Heart right ventricle (tissue), 16 donors: ENCODE measurements at regions not wholly inside any gene's neighbourhood (a gene's known extent, or its start where the extent isn't known, plus 50 kb on each side); places are given as distances from the start of the nearest gene placed in this dataset.
"Not testable (repeated sequence)": the region's sequence is repeated elsewhere in the genome, so short reads cannot be mapped to it uniquely, and the experiment has no call there.

Experiments
- ATAC-seq, 8 donors: fragments of 200-7000 bp; cut with Tn5 transposase; one replicate each; pipeline ENCODE4 v1.9.1; 2020; ENCODE audit warnings: mild to moderate bottlenecking in 8 of 8, moderate library complexity in 8 of 8, moderate number of reproducible peaks in 1 of 8
- DNase-seq, 2 donors: peaks; one replicate each; pipeline ENCODE4 v3.0.0-alpha.2; 2020
- H3K27ac ChIP-seq, 10 donors: fragments of 200-600 bp; sonication (generic) in 2 of 10; one replicate each; pipeline versions ENCODE4 v1.5.0 to v1.8.0; 2020 to 2022; ENCODE audit warnings: mild to moderate bottlenecking in 3 of 10
- H3K27me3 ChIP-seq, 7 donors: fragments of 200-600 bp; one replicate each; pipeline ENCODE4 v1.8.0; 2021 to 2022; ENCODE audit warnings: mild to moderate bottlenecking in 2 of 7
- H3K36me3 ChIP-seq, 9 donors: fragments of 200-600 bp; sonication (generic) in 1 of 9; one replicate each; pipeline versions ENCODE4 v1.5.0 to v1.8.0; 2020 to 2022; ENCODE audit warnings: mild to moderate bottlenecking in 2 of 9
- H3K4me1 ChIP-seq, 9 donors: fragments of 200-600 bp; sonication (generic) in 1 of 9; one replicate each; pipeline versions ENCODE4 v1.5.0 to v1.8.0; 2020 to 2022; ENCODE audit warnings: mild to moderate bottlenecking in 4 of 9
- H3K4me3 ChIP-seq, 10 donors: fragments of 200-600 bp; sonication (generic) in 2 of 10; one replicate each; pipeline versions ENCODE4 v1.5.0 to v1.8.0; 2020 to 2022; ENCODE audit warnings: mild to moderate bottlenecking in 7 of 10, moderate library complexity in 2 of 10
- H3K9me3 ChIP-seq, 11 donors: fragments of 200-600 bp in 10 of 11; sonication (generic) in 2 of 11; one replicate each; pipeline versions ENCODE4 v1.5.0 to v1.8.0; 2013 to 2022; ENCODE audit warnings: mild to moderate bottlenecking in 2 of 11, control low read depth in 1 of 11, moderate library complexity in 1 of 11
- WGBS, 2 donors: extraction: QIAGEN DNeasy Blood & Tissue Kit; methylation state at CpG; one replicate each; pipeline ENCODE4 v1.1.7; 2013; ENCODE audit warnings: inconsistent platforms in 1 of 2; 5-methylcytosine and 5-hydroxymethylcytosine counted together
- intact Hi-C, 10 donors: fragments of 100-400 bp; cut with DNase I; formaldehyde crosslinking; loops; one replicate each; pipeline versions ENCODE4 v1.11.1 to v1.14.2; 2022
- TF ChIP-seq, protein P1 (sequence below), 9 donors: fragments of 200-600 bp; sonication (generic) in 2 of 9; IDR thresholded peaks; one replicate each; pipeline versions ENCODE4 v1.5.0 to v1.8.0; 2021 to 2022; ENCODE audit warnings: antibody characterized with exemption in 9 of 9, mild to moderate bottlenecking in 5 of 9, moderate library complexity in 1 of 9
- donor health status: Arrhythmogenic right ventricular cardiomyopathy.
- donor health status: ischemic (EF 13 %, LVEDD 7.1; RV severe dilation, severe dysfunction).
- donor health status: healthy with polysubstance abuse.
- donor health status: DM: no; HTN: yes; CAD: no.
- donor health status: DM: no; HTN: no; CAD: no.
- donor health status: ischemic (EF 25% LVEDD 6.9; RV normal size, moderate dysfunction).
- donor health status: ischemic (EF 25% LVEDD 5.7; RV mildly dilated, moderate dysfunction).
- donor health status: healthy.
- donor health status: DM: yes; HTN: yes; CAD: no.
- donor health status: Ischemic cardiomyopathy.
- donor health status: ischemic (EF 35%, LVEDD 5.7; RV mildly dilated, moderate dysfunction).
- donor health status: nonischemic (EF 11% LVEDD 7.7; RV severe dilation, severe dysfunction).
- donor health status: DM: yes; HTN: yes; CAD: no.
- donor health status: PGD.
- donor health status: ischemic (EF 29% LVEDD 5.4; RV normal size, mild dysfunction).
- donor health status: nonischemic (EF 23%, LVEDD 6.1; RV moderate dilation, normal function).

DNA sequence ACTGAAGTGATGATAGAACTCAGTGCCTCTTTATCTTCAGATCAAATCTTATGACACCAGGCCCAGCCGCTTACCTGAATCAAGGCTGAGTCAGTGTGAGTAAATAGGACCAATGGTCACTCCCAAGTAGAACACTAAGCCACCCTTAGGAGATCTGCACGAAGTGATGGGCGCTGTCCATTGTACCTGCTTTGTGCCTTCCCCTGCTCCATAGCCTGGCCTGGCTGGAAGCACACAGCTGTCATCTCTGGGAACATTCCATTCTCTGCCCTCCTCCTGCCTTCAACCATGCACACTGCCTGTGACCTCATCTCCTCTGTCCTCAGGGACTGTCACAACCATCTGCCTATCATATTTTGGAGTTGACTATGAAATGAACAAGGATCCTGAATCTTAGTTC is 279.5 kb upstream of the ASIC2 start:
- ATAC-seq (peak in 2 of 8 donors; percentile 25 to 64), DNase-seq (no peak)
- Histone ChIP-seq H3K4me3 (no peak overlapping the region), H3K27ac (no peak overlapping the region), H3K9me3 (peaks cover 0 to 2% (median 0%) of the 10 kb centered on the region in 11 donors), H3K4me1 (no peaks in the 10 kb centered on the region), H3K27me3 (peaks cover 0 to 14% (median 10%) of the 10 kb centered on the region in 7 donors), H3K36me3 (no peaks in the 10 kb centered on the region)
- TF ChIP-seq, protein P1, sequence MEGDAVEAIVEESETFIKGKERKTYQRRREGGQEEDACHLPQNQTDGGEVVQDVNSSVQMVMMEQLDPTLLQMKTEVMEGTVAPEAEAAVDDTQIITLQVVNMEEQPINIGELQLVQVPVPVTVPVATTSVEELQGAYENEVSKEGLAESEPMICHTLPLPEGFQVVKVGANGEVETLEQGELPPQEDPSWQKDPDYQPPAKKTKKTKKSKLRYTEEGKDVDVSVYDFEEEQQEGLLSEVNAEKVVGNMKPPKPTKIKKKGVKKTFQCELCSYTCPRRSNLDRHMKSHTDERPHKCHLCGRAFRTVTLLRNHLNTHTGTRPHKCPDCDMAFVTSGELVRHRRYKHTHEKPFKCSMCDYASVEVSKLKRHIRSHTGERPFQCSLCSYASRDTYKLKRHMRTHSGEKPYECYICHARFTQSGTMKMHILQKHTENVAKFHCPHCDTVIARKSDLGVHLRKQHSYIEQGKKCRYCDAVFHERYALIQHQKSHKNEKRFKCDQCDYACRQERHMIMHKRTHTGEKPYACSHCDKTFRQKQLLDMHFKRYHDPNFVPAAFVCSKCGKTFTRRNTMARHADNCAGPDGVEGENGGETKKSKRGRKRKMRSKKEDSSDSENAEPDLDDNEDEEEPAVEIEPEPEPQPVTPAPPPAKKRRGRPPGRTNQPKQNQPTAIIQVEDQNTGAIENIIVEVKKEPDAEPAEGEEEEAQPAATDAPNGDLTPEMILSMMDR (IDR thresholded peaks at IDR 0.05) = no peak
- 61% methylated on average over 3 of the region's 3 CpGs for WGBS, 2 donors
- intact Hi-C loops = no loop called here

DNA sequence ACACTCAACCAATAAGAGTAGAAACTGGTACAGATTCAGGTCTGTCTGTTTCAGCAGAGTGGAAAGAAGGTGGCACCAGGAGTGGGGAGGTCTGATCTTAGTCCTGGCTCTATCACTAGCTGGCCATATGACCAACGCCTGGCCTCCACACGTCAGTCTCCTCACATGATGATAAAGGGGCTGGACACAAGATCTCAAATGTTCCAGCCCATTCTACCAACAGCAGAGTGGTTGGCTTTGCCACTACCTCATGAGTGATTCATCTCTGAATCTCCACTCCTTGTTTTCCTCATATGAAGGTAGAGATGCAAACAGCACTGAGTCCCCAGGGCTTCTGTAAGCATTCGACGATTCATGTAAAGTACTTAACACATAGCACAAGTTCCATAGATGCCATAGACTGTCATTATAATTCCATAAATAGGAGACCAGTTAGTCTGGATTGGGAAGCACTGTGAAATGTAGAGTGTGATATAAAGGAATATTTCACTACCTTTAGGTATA is 281.9 kb upstream of the ASIC2 start:
- Histone ChIP-seq H3K4me3 (no peak overlapping the region), H3K9me3 (peaks cover 0 to 2% (median 0%) of the 10 kb centered on the region in 11 donors), H3K27ac (no peak overlapping the region), H3K27me3 (peaks cover 0 to 18% (median 10%) of the 10 kb centered on the region in 7 donors), H3K4me1 (no peaks in the 10 kb centered on the region), H3K36me3 (no peaks in the 10 kb centered on the region)
- 41 to 63% methylated on average over 4 of the region's 4 CpGs for WGBS, 2 donors
- TF ChIP-seq, protein P1 (IDR thresholded peaks at IDR 0.05) = no peak
- DNase-seq (no peak), ATAC-seq (no peak)
- intact Hi-C loops = no loop called here

DNA sequence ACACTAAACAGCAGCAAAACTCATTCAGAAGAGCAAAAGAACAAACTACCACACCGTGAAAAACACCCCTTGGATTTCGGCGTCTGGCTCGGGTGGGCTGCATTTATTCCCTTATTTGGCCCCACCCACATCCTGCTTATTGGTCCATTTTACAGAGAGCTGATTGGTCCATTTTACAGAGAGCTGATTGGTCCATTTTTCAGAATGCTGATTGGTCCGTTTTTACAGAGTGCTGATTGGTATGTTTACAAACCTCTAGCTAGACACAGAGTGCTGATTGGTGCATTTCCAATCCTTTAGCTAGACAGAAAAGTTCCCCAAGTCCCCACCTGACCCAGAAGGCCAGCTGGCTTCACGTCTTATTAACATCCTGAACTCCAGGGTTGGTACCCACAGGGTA is 286.6 kb upstream of the ASIC2 start:
- intact Hi-C loops = loop anchor here in 1 of 10 donors (5.0 kb wide), 1 partner anchor 53 kb away; no protein-coding TSS in a partner anchor
- H3K4me1 ChIP-seq, H3K4me3 ChIP-seq, H3K36me3 ChIP-seq, DNase-seq, H3K27ac ChIP-seq, ATAC-seq, H3K9me3 ChIP-seq: not testable (repeated sequence)
- peaks cover 0 to 18% (median 10%) of the 10 kb centered on the region in 7 donors for H3K27me3 ChIP-seq
- WGBS, 2 donors = 81 to 93% methylated on average over 6 of the region's 6 CpGs

DNA sequence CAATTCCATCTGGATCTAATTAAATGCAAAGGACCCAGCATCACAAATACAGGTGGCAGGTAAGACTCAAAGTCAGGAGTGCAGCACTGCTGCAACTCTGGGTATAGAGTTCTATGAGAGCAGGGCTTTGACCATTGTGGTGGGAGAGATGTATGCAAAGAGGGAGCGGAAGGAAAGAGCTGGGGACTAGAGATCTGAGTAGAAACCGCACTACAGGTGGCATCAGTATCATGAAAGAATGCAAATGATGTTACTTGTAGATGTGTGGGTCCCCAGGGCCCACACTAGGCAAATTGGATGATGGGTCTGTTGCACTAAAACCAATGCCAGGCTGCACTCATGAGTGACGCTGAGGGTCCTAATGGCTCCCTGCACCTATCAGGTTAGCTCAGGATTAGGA is 287.1 kb upstream of the ASIC2 start:
- no peak overlapping the region for H3K27ac ChIP-seq
- ATAC-seq = no peak
- 91 to 94% methylated on average over 3 of the region's 3 CpGs for WGBS, 2 donors
- H3K9me3 ChIP-seq = peaks cover 0 to 6% (median 0%) of the 10 kb centered on the region in 11 donors
- H3K27me3 ChIP-seq = peaks cover 0 to 18% (median 10%) of the 10 kb centered on the region in 7 donors
- intact Hi-C loops = loop anchor here in 1 of 10 donors (5.0 kb wide), 1 partner anchor 52 kb away; no protein-coding TSS in a partner anchor
- no peak overlapping the region for H3K4me3 ChIP-seq
- no peaks in the 10 kb centered on the region for H3K4me1 ChIP-seq
- TF ChIP-seq, protein P1 (IDR thresholded peaks at IDR 0.05) = no peak
- no peaks in the 10 kb centered on the region for H3K36me3 ChIP-seq
- no peak for DNase-seq

DNA sequence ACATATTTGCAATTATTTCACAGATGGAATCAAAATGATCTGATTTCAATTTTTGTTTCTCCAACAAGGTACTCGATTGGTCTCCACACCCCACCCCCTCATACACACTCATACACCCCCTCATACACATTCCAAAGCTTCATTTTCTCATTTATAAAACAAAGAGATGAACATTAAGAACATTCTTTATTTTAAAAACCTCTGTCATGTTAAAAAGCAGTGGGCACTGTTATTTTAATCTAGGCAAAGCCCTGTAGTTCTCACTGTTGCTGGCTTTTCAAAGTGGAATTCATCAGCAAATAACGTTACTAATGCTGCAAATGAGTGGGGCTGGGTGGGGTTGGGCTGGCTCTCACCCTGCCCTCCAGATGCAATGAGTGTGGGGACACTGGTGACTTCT is 289.6 kb upstream of the ASIC2 start:
- no peak overlapping the region for H3K27ac ChIP-seq
- peaks cover 0 to 29% (median 11%) of the 10 kb centered on the region in 7 donors for H3K27me3 ChIP-seq
- DNase-seq (no peak), ATAC-seq (no peak)
- no peaks in the 10 kb centered on the region for H3K4me1 ChIP-seq
- intact Hi-C loops = loop anchor here in 1 of 10 donors (5.0 kb wide), 1 partner anchor 50 kb away; no protein-coding TSS in a partner anchor
- H3K36me3 ChIP-seq = no peaks in the 10 kb centered on the region
- peaks cover 0 to 6% (median 0%) of the 10 kb centered on the region in 11 donors for H3K9me3 ChIP-seq
- TF ChIP-seq, protein P1 (IDR thresholded peaks at IDR 0.05) = no peak
- no peak overlapping the region for H3K4me3 ChIP-seq
- 52 to 68% methylated on average over 2 of the region's 2 CpGs for WGBS, 2 donors
